SK-N-SH (cell line): ENCODE measurements at regions not wholly inside any gene's neighbourhood (a gene's known extent, or its start where the extent isn't known, plus 50 kb on each side); places are given as distances from the start of the nearest gene placed in this dataset.

Experiments used
- CTCF ChIA-PET: fragments of 300-600, 350-600 bp; formaldehyde crosslinking; extraction: SDS; loops from one replicate; lab custom pipeline; 2021; lab: Yijun Ruan, JAX
- POLR2A ChIA-PET: fragments of 350-600 bp; sonication (Branson Sonifier 250); formaldehyde crosslinking; extraction: SDS; loops from one replicate; lab custom pipeline; 2020; ENCODE audit warnings: antibody characterized with exemption, inconsistent platforms; lab: Yijun Ruan, JAX
- DNase-seq: peaks from one replicate; pipeline ENCODE4 v3.0.0; 2012
- H2AFZ ChIP-seq: fragments of 200-600 bp; sonication (generic); 2 replicates; pipeline ENCODE4 v1.8.1; 2016; ENCODE audit warnings: antibody characterized with exemption, mild to moderate bottlenecking, low read depth
- H3F3A ChIP-seq: fragments of 200-600 bp; sonication (generic); replicated peaks from 2 replicates; pipeline ENCODE3; 2016; ENCODE audit warnings: antibody characterized with exemption, mild to moderate bottlenecking; ENCODE audit not compliant: insufficient read depth
- H3K27ac ChIP-seq, 2 experiments: fragments of 200-500 bp in 1 of 2; fragments of 200-600 bp in 1 of 2; sonication (Bioruptor generic) in 1 of 2; sonication (generic), shearing (Covaris generic) in 1 of 2; 2 replicates each; pipeline versions ENCODE4 v1.5.1 to v1.6.1; 2014 to 2016; ENCODE audit warnings: low read depth in 2 of 2, inconsistent platforms in 1 of 2, low read length in 1 of 2, mild to moderate bottlenecking in 1 of 2, mixed read lengths in 1 of 2
- H3K27me3 ChIP-seq: fragments of 200-600 bp; sonication (generic), shearing (Covaris generic); 2 replicates; pipeline ENCODE4 v1.6.1; 2016; ENCODE audit warnings: mixed run types; ENCODE audit not compliant: insufficient read depth
- H3K36me3 ChIP-seq, 2 experiments: fragments of 200-500 bp in 1 of 2; fragments of 200-600 bp in 1 of 2; sonication (Bioruptor generic) in 1 of 2; sonication (generic) in 1 of 2; replicated peaks in 1 of 2; 2 replicates each; pipeline versions ENCODE3 to v1.5.1; 2014 to 2016; ENCODE audit warnings: low read length in 1 of 2, mild to moderate bottlenecking in 1 of 2; ENCODE audit not compliant: insufficient read depth in 2 of 2, control insufficient read depth in 1 of 2
- H3K4me1 ChIP-seq, 2 experiments: fragments of 200-500 bp in 1 of 2; fragments of 200-600 bp in 1 of 2; sonication (Bioruptor generic) in 1 of 2; sonication (generic), shearing (Covaris generic) in 1 of 2; 2 replicates each; pipeline versions ENCODE4 v1.5.1 to v1.6.1; 2014 to 2016; ENCODE audit warnings: low read depth in 1 of 2, low read length in 1 of 2, mixed run types in 1 of 2; ENCODE audit not compliant: insufficient read depth in 2 of 2, control insufficient read depth in 1 of 2
- H3K4me2 ChIP-seq: fragments of 200-600 bp; sonication (generic), shearing (Covaris generic); 2 replicates; pipeline ENCODE4 v1.6.1; 2017; ENCODE audit warnings: mixed run types
- H3K4me3 ChIP-seq, 2 experiments: fragments of 200-500 bp in 1 of 2; fragments of 200-600 bp in 1 of 2; sonication (Bioruptor generic) in 1 of 2; sonication (generic), shearing (Covaris generic) in 1 of 2; 2 replicates each; pipeline versions ENCODE4 v1.5.1 to v1.8.1; 2014 to 2016; ENCODE audit warnings: low read depth in 2 of 2, inconsistent platforms in 1 of 2, low read length in 1 of 2, mild to moderate bottlenecking in 1 of 2, mixed read lengths in 1 of 2, moderate library complexity in 1 of 2
- H3K79me2 ChIP-seq: fragments of 200-600 bp; sonication (generic); 2 replicates; pipeline ENCODE4 v1.8.1; 2017; ENCODE audit warnings: mild to moderate bottlenecking; ENCODE audit not compliant: insufficient read depth
- H3K9ac ChIP-seq: fragments of 200-600 bp; sonication (generic); 2 replicates; pipeline ENCODE4 v1.6.1; 2017; ENCODE audit warnings: mixed run types
- H3K9me2 ChIP-seq: fragments of 200-600 bp; sonication (generic); 2 replicates; pipeline ENCODE4 v1.6.1; 2017; ENCODE audit warnings: mixed run types
- H3K9me3 ChIP-seq: fragments of 200-600 bp; sonication (generic); 2 replicates; pipeline ENCODE4 v1.6.1; 2017; ENCODE audit warnings: mixed run types, mild to moderate bottlenecking, moderate library complexity
- H4K20me1 ChIP-seq: fragments of 200-600 bp; sonication (generic); 2 replicates; pipeline ENCODE4 v1.6.1; 2017; ENCODE audit warnings: mild to moderate bottlenecking, mixed run types; ENCODE audit not compliant: insufficient read depth
- CHD2 ChIP-seq: fragments of 150-350 bp; IDR thresholded peaks from 2 replicates; pipeline ENCODE4 v1.6.1; 2018; ENCODE audit warnings: low read length; ENCODE audit not compliant: partially characterized antibody
- FOSL2 ChIP-seq: IDR thresholded peaks from 2 replicates; pipeline ENCODE4 v1.4.0; 2012; ENCODE audit warnings: low read depth, mild to moderate bottlenecking, moderate library complexity, borderline replicate concordance
- FOXJ3 ChIP-seq: sonication (generic); formaldehyde crosslinking; IDR thresholded peaks from 2 replicates; pipeline ENCODE4 v1.5.1; 2020; ENCODE audit warnings: mild to moderate bottlenecking, missing genetic modification reagents
- GABPA ChIP-seq: IDR thresholded peaks from 2 replicates; pipeline ENCODE4 v1.4.0; 2012; ENCODE audit warnings: low read depth, mild to moderate bottlenecking
- MAX ChIP-seq: IDR thresholded peaks from 2 replicates; pipeline ENCODE4 v1.4.0; 2012; ENCODE audit warnings: low read depth
- MEF2A ChIP-seq: IDR thresholded peaks from 2 replicates; pipeline ENCODE4 v1.4.0; 2012; ENCODE audit warnings: low read depth, borderline replicate concordance
- MXI1 ChIP-seq: IDR thresholded peaks from 2 replicates; pipeline ENCODE4 v1.6.1; 2012; ENCODE audit warnings: mild to moderate bottlenecking, low read depth, low read length, improper control_type of control experiment
- NRF1 ChIP-seq: IDR thresholded peaks from 2 replicates; pipeline ENCODE4 v1.6.1; 2012; ENCODE audit warnings: low read depth, mild to moderate bottlenecking, low read length
- RAD21 ChIP-seq: IDR thresholded peaks from 2 replicates; pipeline ENCODE4 v1.6.1; 2012; ENCODE audit warnings: mild to moderate bottlenecking, low read length
- RCOR1 ChIP-seq: fragments of 150-350 bp; IDR thresholded peaks from 2 replicates; pipeline ENCODE4 v1.6.1; 2017; ENCODE audit warnings: antibody characterized with exemption, low read length
- RFX5 ChIP-seq: IDR thresholded peaks from 2 replicates; pipeline ENCODE4 v1.6.1; 2012; ENCODE audit warnings: mild to moderate bottlenecking, improper control_type of control experiment, low read length
- RXRA ChIP-seq: IDR thresholded peaks from 2 replicates; pipeline ENCODE4 v1.4.0; 2012; ENCODE audit warnings: low read depth, mild to moderate bottlenecking, borderline replicate concordance
- SIN3A ChIP-seq: IDR thresholded peaks from 2 replicates; pipeline ENCODE4 v1.6.1; 2012; ENCODE audit warnings: low read depth, mild to moderate bottlenecking, low read length, moderate library complexity, borderline replicate concordance
- USF1 ChIP-seq: IDR thresholded peaks from 2 replicates; pipeline ENCODE4 v1.4.0; 2012; ENCODE audit warnings: low read depth, borderline replicate concordance
- USF2 ChIP-seq: fragments of 150-350 bp; IDR thresholded peaks from 2 replicates; pipeline ENCODE4 v1.6.1; 2017; ENCODE audit warnings: antibody characterized with exemption, low read length, low read depth, borderline replicate concordance
- WGBS: methylation state at CpG from one replicate; pipeline ENCODE4 v1.1.6; 2017; ENCODE audit warnings: low lambda C conversion rate; 5-methylcytosine and 5-hydroxymethylcytosine counted together
- TF ChIP-seq, protein P1 (sequence below): IDR thresholded peaks from 2 replicates; pipeline ENCODE4 v1.6.1; 2012; ENCODE audit warnings: mild to moderate bottlenecking, low read depth, low read length, moderate library complexity

GRCh38 chr1:59241909-59242308 lies 55.0 kb upstream of the FGGY start:
- TF ChIP-seq MEF2A (no peak), RFX5 (no peak), SIN3A (no peak), MXI1 (no peak), USF1 (no peak), RXRA (no peak), USF2 (no peak), RAD21 (no peak), MAX (no peak), GABPA (no peak), NRF1 (no peak), FOSL2 (no peak), CHD2 (no peak), RCOR1 (no peak), FOXJ3 (CRISPR knock-in tag) (no peak)
- TF ChIP-seq, protein P1, sequence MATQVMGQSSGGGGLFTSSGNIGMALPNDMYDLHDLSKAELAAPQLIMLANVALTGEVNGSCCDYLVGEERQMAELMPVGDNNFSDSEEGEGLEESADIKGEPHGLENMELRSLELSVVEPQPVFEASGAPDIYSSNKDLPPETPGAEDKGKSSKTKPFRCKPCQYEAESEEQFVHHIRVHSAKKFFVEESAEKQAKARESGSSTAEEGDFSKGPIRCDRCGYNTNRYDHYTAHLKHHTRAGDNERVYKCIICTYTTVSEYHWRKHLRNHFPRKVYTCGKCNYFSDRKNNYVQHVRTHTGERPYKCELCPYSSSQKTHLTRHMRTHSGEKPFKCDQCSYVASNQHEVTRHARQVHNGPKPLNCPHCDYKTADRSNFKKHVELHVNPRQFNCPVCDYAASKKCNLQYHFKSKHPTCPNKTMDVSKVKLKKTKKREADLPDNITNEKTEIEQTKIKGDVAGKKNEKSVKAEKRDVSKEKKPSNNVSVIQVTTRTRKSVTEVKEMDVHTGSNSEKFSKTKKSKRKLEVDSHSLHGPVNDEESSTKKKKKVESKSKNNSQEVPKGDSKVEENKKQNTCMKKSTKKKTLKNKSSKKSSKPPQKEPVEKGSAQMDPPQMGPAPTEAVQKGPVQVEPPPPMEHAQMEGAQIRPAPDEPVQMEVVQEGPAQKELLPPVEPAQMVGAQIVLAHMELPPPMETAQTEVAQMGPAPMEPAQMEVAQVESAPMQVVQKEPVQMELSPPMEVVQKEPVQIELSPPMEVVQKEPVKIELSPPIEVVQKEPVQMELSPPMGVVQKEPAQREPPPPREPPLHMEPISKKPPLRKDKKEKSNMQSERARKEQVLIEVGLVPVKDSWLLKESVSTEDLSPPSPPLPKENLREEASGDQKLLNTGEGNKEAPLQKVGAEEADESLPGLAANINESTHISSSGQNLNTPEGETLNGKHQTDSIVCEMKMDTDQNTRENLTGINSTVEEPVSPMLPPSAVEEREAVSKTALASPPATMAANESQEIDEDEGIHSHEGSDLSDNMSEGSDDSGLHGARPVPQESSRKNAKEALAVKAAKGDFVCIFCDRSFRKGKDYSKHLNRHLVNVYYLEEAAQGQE = no peak
- H3K4me2 ChIP-seq = no peak overlapping the region
- H2AFZ ChIP-seq = no peak overlapping the region
- no peaks in the 10 kb centered on the region for H3F3A ChIP-seq
- H3K9ac ChIP-seq = no peak overlapping the region
- 84% methylated on average over 2 of the region's 2 CpGs for WGBS
- POLR2A ChIA-PET = no interaction called here
- no peaks in the 10 kb centered on the region for H4K20me1 ChIP-seq
- no peaks in the 10 kb centered on the region for H3K9me2 ChIP-seq
- no peak for DNase-seq
- no peaks in the 10 kb centered on the region for H3K79me2 ChIP-seq
- H3K27ac ChIP-seq = no peak overlapping the region
- no peaks in the 10 kb centered on the region for H3K36me3 ChIP-seq
- CTCF ChIA-PET = no interaction called here
- no peak overlapping the region for H3K4me3 ChIP-seq
- no peaks in the 10 kb centered on the region for H3K27me3 ChIP-seq
- H3K4me1 ChIP-seq = peaks cover 0 to 2% of the 10 kb centered on the region in 2 experiments; a peak in 1 of 4 replicates
- no peaks in the 10 kb centered on the region for H3K9me3 ChIP-seq
